Fibroblast of pulmonary artery (primary cell): ENCODE measurements at regions not wholly inside any gene's neighbourhood (a gene's known extent, or its start where the extent isn't known, plus 50 kb on each side); places are given as distances from the start of the nearest gene placed in this dataset.

ENCODE experiments used
- DNase-seq: peaks from one replicate; pipeline ENCODE4 v3.0.0-alpha.2; 2010; ENCODE audit warnings: low read depth
- H3K4me3 ChIP-seq: replicated peaks from 2 replicates; pipeline ENCODE4 v1.5.1; 2011; ENCODE audit warnings: low read depth, mild to moderate bottlenecking, control low read depth, low read length, moderate library complexity
- TF ChIP-seq, protein P1 (sequence below): IDR thresholded peaks from 2 replicates; pipeline ENCODE4 v1.5.1; 2011; ENCODE audit warnings: mild to moderate bottlenecking, control low read depth, low read length, inconsistent platforms; ENCODE audit errors: missing control alignments

DNA sequence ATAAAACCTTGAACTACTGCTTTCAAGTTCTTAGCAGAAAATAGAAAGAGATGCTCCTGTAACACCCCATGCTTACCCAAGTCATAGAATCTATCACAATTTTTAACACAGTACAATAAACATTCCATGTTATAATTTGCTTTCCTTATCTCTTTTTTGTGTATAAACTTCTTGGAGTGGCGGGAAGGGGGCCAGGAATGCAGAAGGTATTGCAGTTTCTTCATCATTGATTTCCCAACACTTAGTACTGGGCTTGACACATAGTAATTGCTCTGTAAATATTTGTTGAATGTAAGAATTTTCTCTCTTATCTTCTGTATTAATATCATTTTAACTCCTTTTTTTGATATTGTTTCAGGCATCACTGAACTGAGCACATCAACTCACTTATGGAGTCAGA is 535.8 kb downstream of the KCTD12 start:
- peak; percentile 52 for DNase-seq
- H3K4me3 ChIP-seq, result no peak overlapping the region
- TF ChIP-seq, protein P1, sequence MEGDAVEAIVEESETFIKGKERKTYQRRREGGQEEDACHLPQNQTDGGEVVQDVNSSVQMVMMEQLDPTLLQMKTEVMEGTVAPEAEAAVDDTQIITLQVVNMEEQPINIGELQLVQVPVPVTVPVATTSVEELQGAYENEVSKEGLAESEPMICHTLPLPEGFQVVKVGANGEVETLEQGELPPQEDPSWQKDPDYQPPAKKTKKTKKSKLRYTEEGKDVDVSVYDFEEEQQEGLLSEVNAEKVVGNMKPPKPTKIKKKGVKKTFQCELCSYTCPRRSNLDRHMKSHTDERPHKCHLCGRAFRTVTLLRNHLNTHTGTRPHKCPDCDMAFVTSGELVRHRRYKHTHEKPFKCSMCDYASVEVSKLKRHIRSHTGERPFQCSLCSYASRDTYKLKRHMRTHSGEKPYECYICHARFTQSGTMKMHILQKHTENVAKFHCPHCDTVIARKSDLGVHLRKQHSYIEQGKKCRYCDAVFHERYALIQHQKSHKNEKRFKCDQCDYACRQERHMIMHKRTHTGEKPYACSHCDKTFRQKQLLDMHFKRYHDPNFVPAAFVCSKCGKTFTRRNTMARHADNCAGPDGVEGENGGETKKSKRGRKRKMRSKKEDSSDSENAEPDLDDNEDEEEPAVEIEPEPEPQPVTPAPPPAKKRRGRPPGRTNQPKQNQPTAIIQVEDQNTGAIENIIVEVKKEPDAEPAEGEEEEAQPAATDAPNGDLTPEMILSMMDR, result no peak

DNA sequence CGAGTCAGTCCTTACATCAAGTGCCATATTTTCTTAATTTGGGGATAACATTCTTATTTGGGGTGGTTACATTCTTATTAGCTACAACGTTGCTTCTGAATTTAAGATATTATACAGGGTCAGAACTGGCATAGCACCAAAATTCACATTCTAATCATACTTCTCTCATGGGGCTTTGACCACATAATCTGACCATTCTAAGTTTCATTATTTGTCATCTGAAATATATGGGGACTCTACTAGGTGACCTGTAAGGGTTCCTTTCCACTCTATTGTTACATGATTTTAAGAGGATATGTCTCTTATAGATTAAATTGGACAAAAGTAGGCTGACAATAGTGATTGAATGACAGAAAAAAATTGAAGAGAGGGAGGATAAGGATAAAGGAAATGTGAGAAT is 536.5 kb downstream of the KCTD12 start:
- TF ChIP-seq, protein P1, result no peak
- peak; percentile 15 for DNase-seq
- no peak overlapping the region for H3K4me3 ChIP-seq

DNA sequence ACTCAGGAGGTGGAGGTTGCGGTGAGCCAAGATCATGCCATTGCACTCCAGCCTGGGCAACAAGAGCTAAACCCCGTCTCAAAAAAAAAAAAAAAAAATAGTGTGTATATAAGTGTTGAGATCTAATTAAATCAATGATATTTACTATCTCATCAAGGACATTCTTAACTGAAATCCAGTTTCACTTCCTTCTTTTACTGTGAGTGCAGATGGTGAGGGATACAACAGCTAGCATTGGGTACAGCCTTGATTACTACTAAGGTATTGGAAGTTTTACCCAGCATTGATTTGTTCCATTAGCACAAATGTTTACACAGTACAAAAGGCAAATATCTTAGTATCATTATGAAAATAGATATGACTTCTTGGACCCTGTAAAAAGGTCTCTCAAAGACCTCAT is 546.6 kb downstream of the KCTD12 start:
- DNase-seq, result no peak
- no peak overlapping the region for H3K4me3 ChIP-seq
- TF ChIP-seq, protein P1, result no peak

DNA sequence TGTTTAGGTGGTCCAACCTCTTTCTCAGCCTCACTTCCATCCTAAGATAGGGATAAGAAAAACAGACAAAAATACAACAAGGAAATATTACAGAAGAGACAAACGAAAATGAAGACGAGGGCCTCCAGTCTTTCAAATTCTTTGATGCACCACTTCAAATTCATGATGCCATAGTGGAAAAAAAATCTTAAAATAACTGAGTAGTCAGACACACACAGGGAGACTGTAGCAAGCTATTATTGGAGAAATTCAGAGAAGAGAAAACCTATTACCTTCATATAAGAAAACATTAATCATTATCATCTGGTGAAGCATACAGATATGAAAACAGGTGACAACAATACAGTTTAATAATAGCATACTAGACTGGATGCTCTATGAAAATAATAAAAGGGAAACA is 548.2 kb downstream of the KCTD12 start:
- TF ChIP-seq, protein P1, result no peak
- no peak overlapping the region for H3K4me3 ChIP-seq
- no peak for DNase-seq

DNA sequence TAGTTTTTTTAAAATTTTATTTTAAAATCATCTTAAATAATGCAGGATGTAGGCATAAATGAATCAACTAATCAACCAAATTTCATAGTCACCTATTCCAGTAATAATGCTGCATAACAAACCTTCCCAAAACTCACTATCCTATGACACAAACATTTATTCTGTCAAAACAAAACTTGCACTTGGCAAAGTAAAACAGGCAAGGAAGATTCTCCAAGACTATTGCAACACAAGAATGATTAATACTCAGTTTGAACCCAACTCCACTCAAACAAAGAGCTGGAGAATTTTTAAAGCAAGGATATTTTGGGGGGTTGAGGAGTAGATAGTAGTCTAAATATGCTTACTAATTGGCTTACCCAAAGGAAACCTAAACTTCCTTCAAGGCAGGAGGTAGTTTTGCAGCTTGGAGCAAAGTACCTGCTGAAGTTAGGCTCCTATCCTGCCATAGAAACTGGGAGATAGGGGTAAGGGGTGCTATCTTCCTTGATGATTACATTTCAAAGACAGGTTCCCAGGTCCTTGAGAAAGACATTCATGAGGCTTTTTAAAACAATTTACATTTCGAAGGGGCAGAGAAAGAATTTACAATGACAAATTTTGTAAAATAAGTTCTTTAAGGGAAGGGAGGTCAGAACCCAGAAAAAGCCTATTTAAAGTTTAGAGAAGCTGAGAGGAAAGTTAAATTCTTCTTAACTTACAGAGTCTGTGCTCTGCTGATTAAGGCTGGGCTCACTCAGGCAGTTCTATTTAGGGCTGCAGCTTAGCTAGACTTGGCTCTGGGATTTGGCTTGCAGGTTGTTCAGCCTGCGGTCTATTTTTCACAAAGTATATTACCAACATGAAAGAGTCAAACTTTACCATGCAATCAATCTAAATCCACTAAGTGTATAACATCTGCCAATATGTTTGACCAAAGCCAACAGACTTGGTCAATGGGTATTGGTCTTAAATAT is 549.0 kb downstream of the KCTD12 start:
- H3K4me3 ChIP-seq, result no peak overlapping the region
- DNase-seq, result no peak
- TF ChIP-seq, protein P1, result no peak

DNA sequence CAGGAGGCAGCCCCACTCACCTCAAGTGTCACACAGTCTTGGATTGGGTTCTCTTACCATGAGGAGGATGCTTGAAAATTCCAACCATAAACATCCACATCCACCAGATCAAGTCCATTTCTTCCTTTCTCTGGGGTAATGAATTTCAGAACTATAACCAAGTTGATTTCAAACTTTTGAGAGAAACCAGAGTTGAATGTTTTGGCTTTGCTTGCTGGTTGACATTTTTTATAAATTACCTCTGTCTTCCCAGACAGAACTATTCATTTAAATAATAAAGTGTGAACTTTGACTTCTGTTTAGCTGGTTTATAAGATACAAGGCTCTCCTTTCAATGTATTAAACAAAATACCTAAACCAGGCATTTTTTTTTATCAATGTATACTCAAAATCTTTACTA is 550.7 kb downstream of the KCTD12 start:
- DNase-seq, result no peak
- TF ChIP-seq, protein P1, result no peak
- no peak overlapping the region for H3K4me3 ChIP-seq
